ENCODE measurements at regions not wholly inside any gene's neighbourhood (a gene's known extent, or its start where the extent isn't known, plus 50 kb on each side); places are given as distances from the start of the nearest gene placed in this dataset.

DNA sequence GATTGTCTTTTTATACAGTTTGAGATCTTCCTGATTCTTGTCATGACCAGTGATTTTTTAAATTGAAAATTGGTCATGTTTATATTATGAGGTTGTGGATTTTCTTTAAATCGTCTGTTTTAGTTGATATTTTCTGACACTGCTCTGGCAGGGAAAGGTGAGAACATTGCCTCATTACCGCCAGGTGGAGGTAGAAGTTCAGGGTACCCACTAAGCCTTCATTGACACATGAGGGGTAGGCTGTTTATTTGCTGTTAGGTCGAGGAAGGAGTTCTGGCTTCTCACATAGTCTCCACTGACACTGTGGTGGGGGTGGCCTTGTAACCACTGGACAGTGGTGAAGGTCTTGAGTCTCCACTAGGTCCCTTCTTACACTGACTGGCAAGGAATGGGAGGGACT, 117.6 kb upstream of the GPR101 start:
- TF ChIP-seq, protein P1, sequence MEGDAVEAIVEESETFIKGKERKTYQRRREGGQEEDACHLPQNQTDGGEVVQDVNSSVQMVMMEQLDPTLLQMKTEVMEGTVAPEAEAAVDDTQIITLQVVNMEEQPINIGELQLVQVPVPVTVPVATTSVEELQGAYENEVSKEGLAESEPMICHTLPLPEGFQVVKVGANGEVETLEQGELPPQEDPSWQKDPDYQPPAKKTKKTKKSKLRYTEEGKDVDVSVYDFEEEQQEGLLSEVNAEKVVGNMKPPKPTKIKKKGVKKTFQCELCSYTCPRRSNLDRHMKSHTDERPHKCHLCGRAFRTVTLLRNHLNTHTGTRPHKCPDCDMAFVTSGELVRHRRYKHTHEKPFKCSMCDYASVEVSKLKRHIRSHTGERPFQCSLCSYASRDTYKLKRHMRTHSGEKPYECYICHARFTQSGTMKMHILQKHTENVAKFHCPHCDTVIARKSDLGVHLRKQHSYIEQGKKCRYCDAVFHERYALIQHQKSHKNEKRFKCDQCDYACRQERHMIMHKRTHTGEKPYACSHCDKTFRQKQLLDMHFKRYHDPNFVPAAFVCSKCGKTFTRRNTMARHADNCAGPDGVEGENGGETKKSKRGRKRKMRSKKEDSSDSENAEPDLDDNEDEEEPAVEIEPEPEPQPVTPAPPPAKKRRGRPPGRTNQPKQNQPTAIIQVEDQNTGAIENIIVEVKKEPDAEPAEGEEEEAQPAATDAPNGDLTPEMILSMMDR (IDR thresholded peaks at IDR 0.05) = no peak
- TF ChIP-seq POLR2AphosphoS5 (IDR thresholded peaks at IDR 0.05) (no peak), POLR2A (IDR thresholded peaks at IDR 0.05; ENCODE audit: low read depth) (no peak)
